A549 (cell line): ENCODE measurements at regions not wholly inside any gene's neighbourhood (a gene's known extent, or its start where the extent isn't known, plus 50 kb on each side); places are given as distances from the start of the nearest gene placed in this dataset.

ENCODE experiments used
- ATAC-seq, 2 experiments: fragments of 200-7000 bp in 1 of 2; fragments of >200 bp in 1 of 2; cut with Nextera tagmentation in 1 of 2; cut with Tn5 transposase in 1 of 2; 3 replicates each; pipeline versions ENCODE4 v1.8.0 to v1.9.1; 2018 to 2020; ENCODE audit warnings: mild to moderate bottlenecking in 1 of 2, moderate library complexity in 1 of 2
- CTCF ChIA-PET: fragments of 300-600 bp; sonication (Branson Sonifier 250); formaldehyde crosslinking; extraction: SDS; loops from one replicate; lab custom pipeline; 2021; ENCODE audit warnings: antibody characterized with exemption, inconsistent platforms; lab: Yijun Ruan, JAX
- POLR2A ChIA-PET: fragments of 350-600 bp; formaldehyde crosslinking; extraction: SDS; loops from one replicate; lab custom pipeline; 2021; ENCODE audit warnings: antibody characterized with exemption, inconsistent platforms; lab: Yijun Ruan, JAX
- DNase-seq, 2 experiments: peaks; one replicate each; pipeline versions ENCODE4 v3.0.0 to v3.0.0-alpha.2; 2011 to 2016; ENCODE audit warnings: low read depth in 1 of 2, low spot score in 1 of 2
- FAIRE-seq: peaks from 2 replicates; lab custom pipeline; 2011; peaks lifted over from hg19 to GRCh38; lab: Jason Lieb, UNC
- H3K27ac ChIP-seq, 2 experiments: fragments of >200 bp; sonication (Bioruptor Twin); formaldehyde crosslinking; 3 replicates each; pipeline ENCODE4 v1.5.1; 2016 to 2017
- H3K4me1 ChIP-seq: fragments of >200 bp; sonication (Bioruptor Twin); formaldehyde crosslinking; 3 replicates; pipeline ENCODE4 v1.6.1; 2016
- H3K4me2 ChIP-seq: fragments of >200 bp; sonication (Bioruptor Twin); formaldehyde crosslinking; 3 replicates; pipeline ENCODE4 v1.6.1; 2016
- H3K4me3 ChIP-seq: fragments of >200 bp; sonication (Bioruptor Twin); formaldehyde crosslinking; 3 replicates; pipeline ENCODE4 v1.5.1; 2016
- H3K9me3 ChIP-seq: fragments of >200 bp; sonication (Bioruptor Twin); formaldehyde crosslinking; 3 replicates; pipeline ENCODE4 v1.6.1; 2016
- ATOH8 ChIP-seq: fragments of 250-450 bp; sonication (Bioruptor Pico); IDR thresholded peaks from 2 replicates; pipeline ENCODE4 v1.5.0; 2020; ENCODE audit warnings: low read depth, mild to moderate bottlenecking, moderate library complexity
- CBX8 ChIP-seq: fragments of 200-600 bp; sonication (generic); IDR thresholded peaks from 2 replicates; pipeline ENCODE4 v1.6.1; 2016
- CEBPB ChIP-seq, 2 experiments: fragments of >200 bp in 1 of 2; sonication (Bioruptor Twin) in 1 of 2; formaldehyde crosslinking in 1 of 2; IDR thresholded peaks; 2 replicates each; pipeline ENCODE4 v1.6.1; 2012 to 2016
- CHD2 ChIP-seq: fragments of 150-350 bp; IDR thresholded peaks from 2 replicates; pipeline ENCODE4 v1.6.1; 2014; ENCODE audit warnings: low read length; ENCODE audit not compliant: partially characterized antibody
- CHD4 ChIP-seq: fragments of 200-600 bp; sonication (generic); IDR thresholded peaks from 2 replicates; pipeline ENCODE4 v1.6.1; 2016; ENCODE audit warnings: antibody characterized with exemption, mild to moderate bottlenecking, borderline replicate concordance
- CTCF ChIP-seq: fragments of >200 bp; sonication (Bioruptor Twin); formaldehyde crosslinking; IDR thresholded peaks from 3 replicates; pipeline ENCODE4 v1.5.1; 2016
- EHMT2 ChIP-seq: fragments of 200-600 bp; sonication (generic); IDR thresholded peaks from 2 replicates; pipeline ENCODE4 v1.6.1; 2016; ENCODE audit warnings: antibody characterized with exemption, low read depth, mild to moderate bottlenecking, moderate library complexity
- FOSB ChIP-seq: fragments of 250-450 bp; sonication (Bioruptor Pico); IDR thresholded peaks from 2 replicates; pipeline ENCODE4 v1.5.0; 2020; ENCODE audit warnings: mild to moderate bottlenecking, moderate library complexity
- FOXS1 ChIP-seq: fragments of 250-450 bp; sonication (Bioruptor Pico); IDR thresholded peaks from 2 replicates; pipeline ENCODE4 v1.5.0; 2020; ENCODE audit warnings: mild to moderate bottlenecking, moderate library complexity
- GATA3 ChIP-seq: IDR thresholded peaks from 2 replicates; pipeline ENCODE4 v1.6.1; 2012; ENCODE audit warnings: borderline replicate concordance
- HDAC2 ChIP-seq: fragments of 200-600 bp; sonication (generic); IDR thresholded peaks from 2 replicates; pipeline ENCODE4 v1.6.1; 2016
- HES2 ChIP-seq: fragments of >200 bp; sonication (Bioruptor Twin); formaldehyde crosslinking; IDR thresholded peaks from 2 replicates; pipeline ENCODE4 v1.6.1; 2016
- HEYL ChIP-seq: fragments of 250-450 bp; sonication (Bioruptor Pico); IDR thresholded peaks from 2 replicates; pipeline ENCODE4 v1.8.0; 2021; ENCODE audit warnings: mild to moderate bottlenecking, moderate library complexity
- HOXB5 ChIP-seq: fragments of 250-450 bp; sonication (Bioruptor Pico); IDR thresholded peaks from 2 replicates; pipeline ENCODE4 v1.5.0; 2020; ENCODE audit warnings: mild to moderate bottlenecking, moderate library complexity
- JUNB ChIP-seq: fragments of >200 bp; sonication (Bioruptor Twin); formaldehyde crosslinking; IDR thresholded peaks from 2 replicates; pipeline ENCODE4 v1.6.1; 2016
- MAFK ChIP-seq: fragments of 450-650 bp; IDR thresholded peaks from 2 replicates; pipeline ENCODE4 v1.6.1; 2014; ENCODE audit not compliant: partially characterized antibody
- MAX ChIP-seq: IDR thresholded peaks from 2 replicates; pipeline ENCODE4 v1.6.1; 2012
- NFE2L2 ChIP-seq: fragments of 150-350 bp; conservative IDR thresholded peaks from 2 replicates; pipeline ENCODE4 v1.6.1; 2014; ENCODE audit warnings: low read length
- PHF8 ChIP-seq: fragments of 200-600 bp; sonication (generic); IDR thresholded peaks from 2 replicates; pipeline ENCODE4 v1.6.1; 2016; ENCODE audit warnings: low read depth, mild to moderate bottlenecking, antibody characterized with exemption, moderate library complexity, borderline replicate concordance
- POLR2AphosphoS2 ChIP-seq: conservative IDR thresholded peaks from 2 replicates; pipeline ENCODE4 v1.6.1; 2012; ENCODE audit warnings: low read length, improper control_type of control experiment, inconsistent platforms
- RARB ChIP-seq: fragments of 250-450 bp; sonication (Bioruptor Pico); IDR thresholded peaks from 2 replicates; pipeline ENCODE4 v1.8.0; 2021; ENCODE audit warnings: mild to moderate bottlenecking, moderate library complexity
- RCOR1 ChIP-seq: fragments of 150-350 bp; IDR thresholded peaks from 2 replicates; pipeline ENCODE4 v1.6.1; 2014; ENCODE audit warnings: antibody characterized with exemption, low read length, low read depth
- RFX5 ChIP-seq: fragments of 450-650 bp; IDR thresholded peaks from 2 replicates; pipeline ENCODE4 v1.7.1; 2014; ENCODE audit warnings: antibody characterized with exemption, mild to moderate bottlenecking, moderate library complexity
- SMC3 ChIP-seq: fragments of >200 bp; sonication (Bioruptor Twin); formaldehyde crosslinking; IDR thresholded peaks from 3 replicates; pipeline ENCODE4 v1.6.1; 2018; ENCODE audit warnings: inconsistent platforms
- SREBF2 ChIP-seq: fragments of 450-650 bp; IDR thresholded peaks from 2 replicates; pipeline ENCODE4 v1.6.1; 2014; ENCODE audit warnings: mild to moderate bottlenecking, moderate library complexity
- TFCP2L1 ChIP-seq: fragments of 250-450 bp; sonication (Bioruptor Pico); IDR thresholded peaks from 2 replicates; pipeline ENCODE4 v1.5.0; 2021; ENCODE audit warnings: mild to moderate bottlenecking
- ZC3H11A ChIP-seq: fragments of 450-650 bp; IDR thresholded peaks from 2 replicates; pipeline ENCODE4 v1.6.1; 2014; ENCODE audit warnings: antibody characterized with exemption, mild to moderate bottlenecking
- WGBS: methylation state at CpG from one replicate; pipeline ENCODE4 v1.1.6; 2017; ENCODE audit errors: missing lambda C conversion rate; 5-methylcytosine and 5-hydroxymethylcytosine counted together
- TF ChIP-seq, protein P1 (sequence below): fragments of 250-450 bp; sonication (Bioruptor Pico); IDR thresholded peaks from 2 replicates; pipeline ENCODE4 v1.5.0; 2021; ENCODE audit warnings: mild to moderate bottlenecking, moderate library complexity, borderline replicate concordance

DNA sequence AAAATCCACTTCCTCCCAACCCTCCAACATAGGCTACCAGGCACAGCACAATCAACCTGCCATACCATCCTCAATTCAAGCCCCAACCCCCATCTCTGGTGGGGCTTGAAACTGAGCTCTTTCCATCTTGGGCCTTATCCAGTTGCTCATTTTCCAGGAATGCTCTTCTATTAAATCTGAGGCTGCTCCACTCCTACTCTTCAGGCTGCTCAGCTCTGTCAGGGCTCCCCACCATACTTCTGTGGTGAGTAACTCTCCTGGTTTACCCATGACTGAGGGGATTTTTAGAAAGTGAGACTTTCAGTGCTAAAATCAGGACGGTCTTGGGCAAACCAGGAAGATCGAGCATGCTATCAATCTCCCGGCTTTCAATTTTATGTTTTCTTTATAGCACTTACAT, 512.8 kb downstream of the LMO7 start (continued):
- TF ChIP-seq PHF8, result no peak
- no peak for TF ChIP-seq MAX
- no peak for TF ChIP-seq SMC3

- Histone ChIP-seq H3K4me2 (no peak overlapping the region), H3K27ac (no peak overlapping the region), H3K4me3 (no peak overlapping the region), H3K4me1 (no peaks in the 10 kb centered on the region), H3K9me3 (no peaks in the 10 kb centered on the region)
- DNase-seq (no peak), ATAC-seq (no peak), FAIRE-seq (no peak)
- POLR2A ChIA-PET, result no interaction called here
- TF ChIP-seq RARB (CRISPR knock-in tag) (no peak), MAFK (no peak), FOXS1 (CRISPR knock-in tag) (no peak), POLR2AphosphoS2 (no peak), SREBF2 (no peak), CHD4 (no peak), FOSB (CRISPR knock-in tag) (no peak), RCOR1 (no peak), HDAC2 (no peak), CHD2 (no peak), NFE2L2 (no peak), CEBPB (IDR thresholded peaks at IDR 0.05) (no peak), RFX5 (no peak), JUNB (no peak)
- TF ChIP-seq, protein P1, sequence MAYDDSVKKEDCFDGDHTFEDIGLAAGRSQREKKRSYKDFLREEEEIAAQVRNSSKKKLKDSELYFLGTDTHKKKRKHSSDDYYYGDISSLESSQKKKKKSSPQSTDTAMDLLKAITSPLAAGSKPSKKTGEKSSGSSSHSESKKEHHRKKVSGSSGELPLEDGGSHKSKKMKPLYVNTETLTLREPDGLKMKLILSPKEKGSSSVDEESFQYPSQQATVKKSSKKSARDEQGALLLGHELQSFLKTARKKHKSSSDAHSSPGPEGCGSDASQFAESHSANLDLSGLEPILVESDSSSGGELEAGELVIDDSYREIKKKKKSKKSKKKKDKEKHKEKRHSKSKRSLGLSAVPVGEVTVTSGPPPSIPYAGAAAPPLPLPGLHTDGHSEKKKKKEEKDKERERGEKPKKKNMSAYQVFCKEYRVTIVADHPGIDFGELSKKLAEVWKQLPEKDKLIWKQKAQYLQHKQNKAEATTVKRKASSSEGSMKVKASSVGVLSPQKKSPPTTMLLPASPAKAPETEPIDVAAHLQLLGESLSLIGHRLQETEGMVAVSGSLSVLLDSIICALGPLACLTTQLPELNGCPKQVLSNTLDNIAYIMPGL (CRISPR knock-in tag), result no peak
- CTCF ChIA-PET, result interaction anchor here (0.7 kb wide), 1 partner anchor 78 kb away, joined by 3 read pairs; no protein-coding TSS in a partner anchor
Measured at GRCh38 chr13:76148374-76148773, 512.2 kb downstream of the LMO7 start.

DNA sequence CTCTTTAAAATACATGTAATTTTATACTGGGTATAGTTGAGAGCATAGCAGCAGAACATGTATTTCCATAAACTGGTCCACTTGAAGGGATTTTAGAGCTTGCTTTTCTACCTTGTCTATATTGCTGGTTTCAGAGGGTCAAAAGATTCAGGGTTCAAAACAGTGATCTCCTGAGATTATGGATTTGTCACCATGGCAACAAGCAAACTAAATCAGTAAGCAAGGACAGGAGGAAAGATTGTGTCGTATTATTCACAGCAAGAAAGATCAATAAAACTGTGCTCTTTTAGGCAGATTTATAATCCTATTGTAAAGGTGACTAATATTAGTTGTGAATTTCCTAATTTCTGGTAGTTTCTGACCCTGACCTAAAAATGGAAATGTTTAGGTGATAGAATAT, 496.4 kb downstream of the LMO7 start:
- TF ChIP-seq ZC3H11A, result no peak
- TF ChIP-seq HES2, result no peak
- TF ChIP-seq FOXS1 (CRISPR knock-in tag), result no peak
- no peak for TF ChIP-seq TFCP2L1 (CRISPR knock-in tag)
- TF ChIP-seq MAX, result no peak
- no peak for TF ChIP-seq CBX8
- no peak for TF ChIP-seq ATOH8
- TF ChIP-seq GATA3, result no peak
- TF ChIP-seq HEYL (CRISPR knock-in tag), result no peak
- TF ChIP-seq CEBPB (IDR thresholded peaks at IDR 0.05), result no peak
- TF ChIP-seq HOXB5 (CRISPR knock-in tag), result no peak
- TF ChIP-seq HDAC2, result no peak
- TF ChIP-seq, protein P1 (CRISPR knock-in tag), result no peak
- no peak for TF ChIP-seq CTCF
- TF ChIP-seq EHMT2, result no peak
- no peak for TF ChIP-seq JUNB
- DNase-seq, result no peak
- H3K27ac ChIP-seq, result no peak overlapping the region
- no peak for ATAC-seq
- H3K9me3 ChIP-seq, result no peaks in the 10 kb centered on the region
- CTCF ChIA-PET, result no interaction called here
- H3K4me1 ChIP-seq, result no peaks in the 10 kb centered on the region
- 11% methylated on average over 1 of the region's 1 CpG for WGBS
- POLR2A ChIA-PET, result no interaction called here
- no peak overlapping the region for H3K4me3 ChIP-seq
- FAIRE-seq, result no peak
- no peak overlapping the region for H3K4me2 ChIP-seq
